HG03565 (cell line): ENCODE measurements at regions not wholly inside any gene's neighbourhood (a gene's known extent, or its start where the extent isn't known, plus 50 kb on each side); places are given as distances from the start of the nearest gene placed in this dataset.
"Not testable (repeated sequence)": the region's sequence is repeated elsewhere in the genome, so short reads cannot be mapped to it uniquely, and the experiment has no call there.

ENCODE experiments used
- ATAC-seq: cut with Tn5 transposase; IDR thresholded peaks from one replicate; pipeline ENCODE4 v1.9.1; 2021; ENCODE audit warnings: mild to moderate bottlenecking, moderate library complexity; ENCODE audit not compliant: unreplicated experiment

DNA sequence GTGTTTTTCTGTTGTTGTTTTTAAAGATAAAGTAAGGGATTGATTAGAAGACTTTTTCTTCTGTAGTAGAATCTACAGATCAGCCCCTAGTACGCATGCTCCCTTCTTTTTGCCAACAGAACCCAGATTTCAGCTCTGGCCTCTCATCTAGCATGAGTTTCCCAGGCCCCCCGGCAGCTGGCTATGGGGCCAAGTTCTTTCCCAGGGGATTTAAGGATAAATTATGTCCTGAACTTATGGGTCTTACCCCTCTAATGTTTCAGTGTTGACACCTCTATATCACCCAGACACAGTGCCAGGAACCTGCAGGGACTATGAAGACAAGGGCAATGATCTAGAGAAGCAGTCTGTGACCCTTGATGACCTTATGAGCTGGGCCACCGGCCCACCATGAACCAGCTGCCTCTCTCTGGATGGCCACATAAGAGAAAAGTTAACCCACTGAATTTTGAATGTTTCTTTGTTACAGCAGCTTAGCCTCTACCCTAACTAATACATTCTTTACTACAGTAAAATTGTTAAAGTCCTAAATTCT is 150.5 kb downstream of the UNC5CL start:
- ATAC-seq = no peak

DNA sequence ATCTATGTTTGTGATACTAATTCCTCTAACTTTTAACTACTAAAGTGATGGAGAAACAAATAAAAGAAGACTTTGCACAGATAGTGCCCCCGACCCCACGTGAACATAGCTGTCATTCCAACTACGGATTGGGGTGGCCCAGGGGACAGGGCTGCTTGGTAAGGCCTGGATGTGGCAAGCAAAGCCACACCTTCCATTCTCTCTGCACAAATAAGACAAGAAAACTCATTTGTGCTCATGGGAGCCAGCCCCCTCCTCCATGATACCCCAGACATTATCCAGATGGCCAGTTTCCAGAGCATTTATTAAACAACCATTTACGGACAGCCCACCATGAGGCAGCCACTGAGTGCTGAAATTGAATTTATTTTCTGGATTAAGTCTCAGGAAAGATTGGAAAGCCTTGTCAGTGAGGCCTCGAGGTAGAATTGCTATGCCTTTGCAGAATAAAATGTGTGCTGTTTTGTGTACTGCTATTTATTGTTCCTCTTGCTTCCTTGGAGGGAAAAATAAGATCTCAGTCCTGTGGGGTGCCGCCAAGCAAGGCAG is 151.2 kb downstream of the UNC5CL start:
- ATAC-seq = no peak

- no peak for ATAC-seq
Observed at GRCh38 chr6:40887079-40887791, 151.8 kb downstream of the UNC5CL start.

DNA sequence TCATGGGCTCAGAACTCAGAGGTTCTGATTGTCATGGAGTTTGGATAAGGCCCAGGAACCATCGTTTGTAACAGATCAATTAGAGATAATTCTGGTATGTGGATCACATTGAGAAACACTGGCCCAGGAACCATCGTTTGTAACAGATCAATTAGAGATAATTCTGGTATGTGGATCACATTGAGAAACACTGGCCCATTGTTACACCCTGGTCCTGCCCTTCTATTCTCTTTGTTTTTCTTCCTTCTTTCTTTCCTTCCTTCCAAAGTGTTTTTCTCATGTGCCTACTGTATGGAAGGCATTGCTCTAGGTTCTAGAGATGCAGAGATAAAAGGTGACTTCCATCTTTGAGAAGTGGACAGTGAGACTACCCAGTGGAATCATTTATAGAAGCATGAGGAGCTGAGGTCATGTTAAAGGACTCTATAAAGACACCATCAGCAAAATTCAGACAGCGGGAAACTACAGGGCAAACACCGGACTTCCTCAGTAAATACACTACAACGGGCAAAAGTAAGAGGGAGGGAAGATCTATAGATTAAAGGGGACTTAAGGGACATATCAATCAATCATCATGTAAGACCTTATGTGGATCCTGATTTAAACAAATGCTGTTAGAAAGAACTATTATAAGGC is 153.8 kb downstream of the UNC5CL start:
- ATAC-seq = no peak

- ATAC-seq = no peak
Observed at GRCh38 chr6:40882323-40882997, 156.6 kb downstream of the UNC5CL start.

DNA sequence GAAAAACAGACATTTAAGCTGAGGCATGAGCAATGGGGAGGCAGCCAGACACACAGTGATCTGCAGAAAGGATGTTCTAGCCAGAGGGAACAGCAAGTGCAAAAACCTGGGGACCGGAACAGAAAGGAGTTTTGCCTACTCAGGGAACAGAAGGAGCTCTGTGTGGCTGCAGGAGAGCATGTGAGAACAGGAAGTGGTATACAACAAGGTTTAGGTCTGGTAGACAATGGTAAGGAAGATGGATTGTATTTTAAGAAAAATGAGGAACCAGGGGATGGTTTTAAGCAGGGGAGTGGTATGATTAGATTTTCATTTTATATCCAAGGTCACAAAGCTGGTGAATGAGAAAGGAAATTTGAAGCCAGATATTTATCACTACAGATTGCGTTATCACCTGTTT is 157.5 kb downstream of the UNC5CL start:
- no peak for ATAC-seq

- ATAC-seq = no peak
Observed at GRCh38 chr6:40880906-40881305, 158.1 kb downstream of the UNC5CL start.

DNA sequence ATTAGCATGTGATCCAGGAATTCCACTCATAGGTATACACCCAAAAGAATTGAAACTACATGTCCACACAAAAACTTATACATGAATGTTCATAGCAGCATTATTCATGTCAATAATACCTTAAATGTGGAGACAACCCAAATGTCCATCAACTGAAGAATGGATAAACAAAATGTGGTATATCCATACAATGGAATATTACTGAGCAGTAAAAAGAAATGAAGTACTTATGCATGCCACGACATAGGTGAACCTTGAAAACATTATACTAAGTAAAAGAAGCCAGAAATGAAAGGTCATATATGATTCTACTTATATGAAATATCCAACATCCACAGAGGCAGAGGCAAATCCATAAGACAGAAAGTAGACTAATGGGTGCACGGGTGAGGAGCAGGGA is 159.9 kb downstream of the UNC5CL start:
- no peak for ATAC-seq

DNA sequence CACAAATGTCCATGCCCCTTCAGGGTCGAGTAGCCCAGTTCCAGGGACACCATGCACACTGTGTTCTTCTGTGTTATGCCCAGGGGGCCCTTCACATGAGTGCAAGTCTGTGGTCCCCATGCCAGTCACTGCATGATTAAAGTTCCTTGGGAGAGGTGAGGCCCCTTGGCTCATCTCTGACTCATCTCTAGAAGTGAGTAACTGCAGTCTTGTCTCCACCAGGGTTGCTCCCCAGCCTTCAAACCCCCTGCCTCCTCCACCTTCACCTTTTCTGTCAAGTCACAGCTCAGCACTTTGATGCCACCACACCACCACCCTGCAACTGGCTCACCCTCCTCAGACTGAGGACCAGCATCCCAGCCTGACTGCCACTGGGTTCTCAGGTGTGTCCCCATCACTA is 161.7 kb downstream of the UNC5CL start:
- no peak for ATAC-seq

DNA sequence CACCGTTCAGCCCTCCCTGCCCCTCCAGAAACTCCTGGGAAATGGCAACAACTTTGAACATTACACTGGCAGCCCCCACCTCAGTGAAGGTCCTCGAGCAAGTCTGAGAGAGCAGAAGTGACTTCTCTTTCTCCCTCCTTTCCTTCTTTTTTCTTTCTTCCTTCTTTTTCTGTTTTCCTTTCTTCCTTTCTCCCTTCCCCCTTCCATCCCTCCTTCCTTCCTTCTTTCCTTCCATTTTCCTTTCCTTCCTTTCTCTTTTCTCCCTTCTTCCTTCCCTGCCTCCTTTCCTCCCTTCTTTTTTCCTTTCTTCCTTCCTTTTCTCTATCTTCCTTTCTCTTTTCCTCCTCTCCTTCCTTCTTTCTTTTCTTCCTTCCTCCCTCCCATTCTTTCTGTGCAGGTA is 162.7 kb downstream of the UNC5CL start:
- no peak for ATAC-seq

DNA sequence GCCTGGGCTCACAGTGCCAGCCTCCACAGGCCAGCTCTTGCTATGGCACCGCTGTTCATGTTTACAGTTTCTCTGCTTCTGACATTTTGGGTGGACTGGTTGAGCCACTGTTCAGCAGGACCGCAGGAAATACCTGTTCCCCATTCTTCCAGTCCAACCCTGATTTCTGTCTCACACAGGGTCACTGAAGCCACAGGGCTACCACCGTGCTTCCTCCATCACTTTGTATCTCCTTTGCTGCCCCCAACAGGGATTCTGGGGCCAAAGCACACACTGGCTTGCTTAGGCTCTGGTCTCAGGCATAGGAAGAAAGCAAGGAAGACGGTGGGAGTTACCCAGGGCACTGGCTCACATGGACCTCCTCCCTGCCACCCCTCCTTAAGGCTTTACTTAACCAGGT is 164.5 kb downstream of the UNC5CL start:
- no peak for ATAC-seq

GRCh38 chr6:40871424-40871823 is 167.6 kb downstream of the UNC5CL start:
- ATAC-seq = no peak

- ATAC-seq = not testable (repeated sequence)
Observed at GRCh38 chr6:40868089-40868865, 170.7 kb downstream of the UNC5CL start.

DNA sequence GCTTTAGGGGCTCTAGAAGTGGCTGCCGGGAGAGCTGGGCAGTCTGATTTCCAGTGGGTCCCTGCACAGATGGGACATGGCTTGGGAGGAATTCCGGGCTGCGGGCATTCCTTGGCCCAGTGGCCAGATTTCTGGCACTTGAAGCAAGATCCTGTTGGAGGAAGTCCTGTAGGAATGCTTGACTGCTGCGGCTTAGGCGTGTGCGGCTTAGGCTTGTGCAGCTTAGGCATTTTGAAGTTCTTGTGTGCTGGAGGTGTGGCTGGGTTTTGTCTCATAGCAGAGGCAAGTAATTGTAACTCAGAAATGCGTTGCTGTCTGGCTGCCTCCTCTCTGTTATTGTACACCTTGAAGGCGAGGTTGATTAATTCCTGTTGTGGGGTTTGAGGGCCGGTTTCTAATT is 171.5 kb downstream of the UNC5CL start:
- not testable (repeated sequence) for ATAC-seq

GRCh38 chr6:40865259-40865658 is 173.8 kb downstream of the UNC5CL start:
- not testable (repeated sequence) for ATAC-seq

DNA sequence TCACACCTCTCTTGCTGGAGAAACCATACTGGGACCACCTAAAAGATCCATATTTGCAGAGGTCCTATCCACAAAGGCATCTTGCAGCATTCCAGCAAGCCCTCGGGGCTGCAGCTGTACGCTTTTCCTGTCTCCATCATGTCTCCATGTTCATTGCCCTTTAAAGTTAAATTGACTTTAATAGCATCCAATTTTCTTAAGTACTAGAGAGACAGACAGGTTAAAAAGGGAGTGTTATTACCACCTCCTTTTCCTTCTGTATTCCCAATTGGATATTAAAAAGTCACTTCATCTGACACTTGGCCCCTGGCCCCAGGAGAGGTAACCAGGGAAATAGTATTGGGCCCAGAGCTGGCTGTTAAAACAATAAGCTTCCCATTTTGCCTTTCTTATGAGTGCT is 178.6 kb downstream of the UNC5CL start:
- no peak for ATAC-seq

DNA sequence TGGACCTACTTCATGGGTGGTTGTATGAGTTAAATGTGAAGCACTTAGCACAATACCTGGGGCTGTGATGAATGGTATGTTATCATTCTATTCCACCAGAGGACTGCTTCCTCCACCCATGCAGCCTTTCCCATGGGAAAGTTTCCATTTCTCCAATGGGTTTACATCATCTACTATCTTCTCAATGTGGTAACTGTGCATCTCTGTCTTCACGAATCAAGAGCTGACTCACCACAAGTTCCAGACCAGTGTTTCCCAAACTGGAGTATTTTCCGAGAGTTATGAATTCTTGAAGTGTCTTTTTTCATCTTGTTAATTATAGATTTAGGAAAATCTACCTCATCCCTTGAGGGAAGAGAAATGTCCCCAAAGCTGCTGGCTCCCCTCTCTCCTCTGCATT is 182.8 kb downstream of the UNC5CL start:
- no peak for ATAC-seq

GRCh38 chr6:40855168-40855880 is 183.7 kb downstream of the UNC5CL start:
- ATAC-seq = no peak

DNA sequence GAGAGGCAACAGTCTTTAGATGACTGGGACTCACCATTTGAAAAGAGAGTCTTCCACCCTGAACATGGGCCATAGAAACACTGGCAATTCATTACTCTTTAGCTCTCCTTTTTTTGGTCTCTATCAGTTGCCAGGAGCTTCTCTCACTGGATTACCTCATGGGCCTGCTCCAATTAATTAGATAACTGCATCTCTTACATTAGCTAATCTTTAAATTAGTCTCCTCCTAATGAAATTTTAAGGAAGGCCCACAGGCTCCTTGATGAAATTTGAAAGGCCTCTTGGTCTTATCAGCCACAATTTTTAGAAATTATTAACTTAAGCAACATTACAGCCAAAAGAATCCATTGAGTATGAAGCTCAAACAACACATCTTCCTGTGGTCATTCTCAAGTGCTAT is 184.4 kb downstream of the UNC5CL start:
- no peak for ATAC-seq

GRCh38 chr6:40852779-40853373 is 186.1 kb downstream of the UNC5CL start:
- ATAC-seq = no peak
